ENCODE measurements at regions not wholly inside any gene's neighbourhood (a gene's known extent, or its start where the extent isn't known, plus 50 kb on each side); places are given as distances from the start of the nearest gene placed in this dataset.

DNA sequence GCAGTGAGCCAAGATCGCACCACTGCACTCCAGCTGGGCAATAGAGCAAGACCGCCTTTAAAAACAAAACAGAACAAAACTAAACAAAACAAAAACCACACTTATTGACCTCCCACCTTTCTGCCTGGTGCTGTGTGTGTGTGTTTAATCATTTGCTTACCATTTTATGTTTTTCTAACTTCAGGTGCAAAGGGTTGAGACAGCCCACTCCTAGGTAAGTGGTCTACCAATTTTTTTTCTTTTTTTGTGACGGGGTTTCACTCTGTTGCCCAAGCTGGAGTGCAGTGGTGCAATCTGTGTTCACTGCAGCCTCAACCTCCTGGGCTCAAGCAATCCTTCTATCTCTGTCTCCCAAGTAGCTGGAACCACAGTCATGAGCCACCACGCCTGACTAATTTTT lies 65.8 kb downstream of the SALL1 start:
- Histone ChIP-seq H3K27me3 (no peaks in the 10 kb centered on the region), H3K79me2 (no peaks in the 10 kb centered on the region), H4K20me1 (ENCODE audit: insufficient read depth, poor library complexity, severe bottlenecking) (no peaks in the 10 kb centered on the region), H3K4me2 (no peak overlapping the region), H3K4me3 (no peak overlapping the region), H3K9me3 (ENCODE audit: low read depth) (no peaks in the 10 kb centered on the region), H3K27ac (no peak overlapping the region), H3K9me2 (replicated peaks; ENCODE audit: insufficient read depth) (no peaks in the 10 kb centered on the region), H2AFZ (no peak overlapping the region), H3K36me3 (replicated peaks; ENCODE audit: insufficient read depth, low read depth) (no peaks in the 10 kb centered on the region), H3K4me1 (ENCODE audit: insufficient read depth) (no peaks in the 10 kb centered on the region)
- no peak for TF ChIP-seq EZH2phosphoT487 (IDR thresholded peaks at IDR 0.05; ENCODE audit: low read depth, severe bottlenecking, unreplicated experiment)
- TF ChIP-seq EZH2 (IDR thresholded peaks at IDR 0.05; ENCODE audit: borderline replicate concordance) = no peak
- TF ChIP-seq, protein P1, sequence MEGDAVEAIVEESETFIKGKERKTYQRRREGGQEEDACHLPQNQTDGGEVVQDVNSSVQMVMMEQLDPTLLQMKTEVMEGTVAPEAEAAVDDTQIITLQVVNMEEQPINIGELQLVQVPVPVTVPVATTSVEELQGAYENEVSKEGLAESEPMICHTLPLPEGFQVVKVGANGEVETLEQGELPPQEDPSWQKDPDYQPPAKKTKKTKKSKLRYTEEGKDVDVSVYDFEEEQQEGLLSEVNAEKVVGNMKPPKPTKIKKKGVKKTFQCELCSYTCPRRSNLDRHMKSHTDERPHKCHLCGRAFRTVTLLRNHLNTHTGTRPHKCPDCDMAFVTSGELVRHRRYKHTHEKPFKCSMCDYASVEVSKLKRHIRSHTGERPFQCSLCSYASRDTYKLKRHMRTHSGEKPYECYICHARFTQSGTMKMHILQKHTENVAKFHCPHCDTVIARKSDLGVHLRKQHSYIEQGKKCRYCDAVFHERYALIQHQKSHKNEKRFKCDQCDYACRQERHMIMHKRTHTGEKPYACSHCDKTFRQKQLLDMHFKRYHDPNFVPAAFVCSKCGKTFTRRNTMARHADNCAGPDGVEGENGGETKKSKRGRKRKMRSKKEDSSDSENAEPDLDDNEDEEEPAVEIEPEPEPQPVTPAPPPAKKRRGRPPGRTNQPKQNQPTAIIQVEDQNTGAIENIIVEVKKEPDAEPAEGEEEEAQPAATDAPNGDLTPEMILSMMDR (IDR thresholded peaks at IDR 0.05; ENCODE audit: poor library complexity) = no peak
- 86% methylated on average over 4 of the region's 4 CpGs for WGBS (ENCODE audit: low lambda C conversion rate, missing lambda C conversion rate)
- DNase-seq (ENCODE audit: low spot score) = no peak

- DNase-seq (ENCODE audit: low spot score) = no peak
- TF ChIP-seq, protein P1 (IDR thresholded peaks at IDR 0.05; ENCODE audit: poor library complexity) = no peak
- TF ChIP-seq EZH2phosphoT487 (IDR thresholded peaks at IDR 0.05; ENCODE audit: low read depth, severe bottlenecking, unreplicated experiment) (no peak), EZH2 (IDR thresholded peaks at IDR 0.05; ENCODE audit: borderline replicate concordance) (no peak)
- Histone ChIP-seq H3K4me3 (no peak overlapping the region), H3K9me3 (ENCODE audit: low read depth) (no peaks in the 10 kb centered on the region), H3K36me3 (replicated peaks; ENCODE audit: insufficient read depth, low read depth) (no peaks in the 10 kb centered on the region), H4K20me1 (ENCODE audit: insufficient read depth, poor library complexity, severe bottlenecking) (no peaks in the 10 kb centered on the region), H2AFZ (no peak overlapping the region), H3K27ac (no peak overlapping the region), H3K4me1 (ENCODE audit: insufficient read depth) (no peaks in the 10 kb centered on the region), H3K79me2 (no peaks in the 10 kb centered on the region), H3K9me2 (replicated peaks; ENCODE audit: insufficient read depth) (no peaks in the 10 kb centered on the region), H3K27me3 (no peaks in the 10 kb centered on the region), H3K4me2 (no peak overlapping the region)
- 78% methylated on average over 3 of the region's 3 CpGs for WGBS (ENCODE audit: low lambda C conversion rate, missing lambda C conversion rate)
Observed at GRCh38 chr16:51084074-51084928, 66.8 kb downstream of the SALL1 start.

DNA sequence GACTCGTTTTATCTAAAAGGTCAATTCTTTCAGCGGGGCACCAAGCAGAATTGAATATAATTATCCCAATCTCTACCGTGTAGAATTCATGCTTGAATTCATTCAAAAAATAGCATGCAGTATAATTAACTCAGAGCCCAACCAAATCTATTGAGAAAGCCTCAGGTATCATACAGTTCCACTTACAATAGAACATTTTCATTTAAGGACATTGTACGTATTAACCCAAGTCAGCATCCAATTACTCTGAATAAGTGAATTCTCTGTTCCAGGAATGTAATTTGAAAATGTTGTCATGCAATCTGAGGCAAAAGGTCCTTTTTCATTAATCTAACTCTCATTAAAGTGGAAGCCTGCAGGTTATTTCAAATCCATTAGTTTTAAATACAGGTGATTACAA lies 78.5 kb downstream of the SALL1 start:
- TF ChIP-seq EZH2phosphoT487 (IDR thresholded peaks at IDR 0.05; ENCODE audit: low read depth, severe bottlenecking, unreplicated experiment) = no peak
- no peak for TF ChIP-seq EZH2 (IDR thresholded peaks at IDR 0.05; ENCODE audit: borderline replicate concordance)
- TF ChIP-seq, protein P1 (IDR thresholded peaks at IDR 0.05; ENCODE audit: poor library complexity) = no peak
- no peaks in the 10 kb centered on the region for H3K79me2 ChIP-seq
- no peak for DNase-seq (ENCODE audit: low spot score)
- H3K27ac ChIP-seq = no peak overlapping the region
- whole genome bisulfite sequencing (ENCODE audit: low lambda C conversion rate, missing lambda C conversion rate) = 75% methylated on average over 4 of the region's 4 CpGs
- H3K4me2 ChIP-seq = no peak overlapping the region
- no peaks in the 10 kb centered on the region for H3K36me3 ChIP-seq (replicated peaks; ENCODE audit: insufficient read depth, low read depth)
- no peak overlapping the region for H2AFZ ChIP-seq
- no peaks in the 10 kb centered on the region for H3K9me3 ChIP-seq (ENCODE audit: low read depth)
- no peak overlapping the region for H3K4me3 ChIP-seq
- H3K9me2 ChIP-seq (replicated peaks; ENCODE audit: insufficient read depth) = no peaks in the 10 kb centered on the region
- no peaks in the 10 kb centered on the region for H3K27me3 ChIP-seq
- H4K20me1 ChIP-seq (ENCODE audit: insufficient read depth, poor library complexity, severe bottlenecking) = no peaks in the 10 kb centered on the region
- H3K4me1 ChIP-seq (ENCODE audit: insufficient read depth) = no peaks in the 10 kb centered on the region
